Activated naive CD4-positive, alpha-beta T cell treated with anti-CD3 and anti-CD28 coated beads for 36 hours (primary cell): ENCODE measurements at regions not wholly inside any gene's neighbourhood (a gene's known extent, or its start where the extent isn't known, plus 50 kb on each side); places are given as distances from the start of the nearest gene placed in this dataset.
"Not testable (repeated sequence)": the region's sequence is repeated elsewhere in the genome, so short reads cannot be mapped to it uniquely, and the experiment has no call there.

ENCODE experiments used
- CTCF ChIA-PET: fragments of 350-600 bp; sonication (Branson Sonifier 250); formaldehyde crosslinking; loops from one replicate; lab custom pipeline; 2021; ENCODE audit warnings: antibody characterized with exemption; lab: Charles Lee
- DNase-seq: peaks from one replicate; pipeline ENCODE4 v3.0.0-alpha.2; 2020
- H3K27ac Mint-ChIP-seq: one replicate; pipeline ENCODE4 v1.8.0; 2021; ENCODE audit warnings: mild to moderate bottlenecking, mixed read lengths
- H3K27me3 Mint-ChIP-seq: one replicate; pipeline ENCODE4 v1.8.0; 2021; ENCODE audit warnings: low read depth, mixed read lengths
- H3K36me3 Mint-ChIP-seq: one replicate; pipeline ENCODE4 v1.8.0; 2021; ENCODE audit warnings: low read depth, mixed read lengths
- H3K4me1 Mint-ChIP-seq: one replicate; pipeline ENCODE4 v1.8.0; 2021; ENCODE audit warnings: low read depth, mixed read lengths
- H3K4me3 Mint-ChIP-seq: one replicate; pipeline ENCODE4 v1.8.0; 2021; ENCODE audit warnings: mild to moderate bottlenecking, moderate library complexity, mixed read lengths
- H3K9me3 Mint-ChIP-seq: one replicate; pipeline ENCODE4 v1.8.0; 2021; ENCODE audit warnings: mixed read lengths
- intact Hi-C: fragments of 100-400 bp; cut with micrococcal nuclease; formaldehyde crosslinking; loops from one replicate; pipeline ENCODE4 v1.15.1; 2023

DNA sequence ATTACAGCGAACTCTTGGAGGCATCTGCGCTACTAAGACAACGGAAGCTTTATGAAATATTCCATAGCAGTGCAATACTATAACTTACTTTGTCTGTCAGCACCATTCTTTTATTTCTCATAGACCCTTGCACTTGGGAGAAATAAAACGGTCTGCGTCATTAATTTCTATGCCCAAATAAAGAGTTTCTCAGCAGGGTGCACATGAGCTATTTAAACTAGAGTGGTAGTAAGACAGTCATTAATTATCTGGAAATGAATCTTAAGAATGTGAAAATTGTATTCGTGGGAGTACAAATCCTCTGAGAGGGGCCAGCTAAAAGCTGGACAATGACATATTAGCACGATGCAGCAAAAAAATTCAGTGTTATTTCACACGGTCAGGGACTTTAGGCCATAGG lies 903.4 kb upstream of the FOXG1 start:
- Mint-ChIP-seq H3K4me1 (no peaks in the 10 kb centered on the region), H3K36me3 (no peaks in the 10 kb centered on the region), H3K27ac (no peak overlapping the region), H3K4me3 (no peak overlapping the region), H3K9me3 (peaks cover 11% of the 10 kb centered on the region), H3K27me3 (no peaks in the 10 kb centered on the region)
- intact Hi-C loops, result no loop called here
- CTCF ChIA-PET, result interaction anchor here (0.6 kb wide), 1 partner anchor 663 kb away, joined by 3 read pairs; no protein-coding TSS in a partner anchor
- DNase-seq, result no peak

DNA sequence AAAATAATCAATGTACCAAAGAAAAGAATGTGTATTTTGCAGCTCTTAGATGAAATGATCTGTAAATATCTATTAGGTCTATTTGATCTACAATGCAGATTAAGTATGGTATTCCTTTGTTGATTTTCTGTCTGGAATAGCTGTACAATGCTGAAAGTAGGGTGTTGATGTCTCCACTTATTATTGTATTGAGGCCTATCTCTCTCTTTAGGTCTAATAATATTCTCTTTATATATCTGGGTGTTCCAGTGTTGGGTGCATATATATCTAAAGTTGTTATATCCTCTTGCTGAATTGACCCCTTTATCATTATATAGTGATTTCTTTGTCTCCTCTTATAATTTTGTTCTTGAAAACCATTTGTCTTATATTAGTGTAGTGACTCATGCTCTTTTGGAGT lies 885.5 kb upstream of the FOXG1 start:
- no peak overlapping the region for H3K4me3 Mint-ChIP-seq
- intact Hi-C loops, result no loop called here
- peaks cover 6% of the 10 kb centered on the region for H3K9me3 Mint-ChIP-seq
- no peaks in the 10 kb centered on the region for H3K4me1 Mint-ChIP-seq
- H3K27me3 Mint-ChIP-seq, result no peaks in the 10 kb centered on the region
- CTCF ChIA-PET, result no interaction called here
- H3K27ac Mint-ChIP-seq, result no peak overlapping the region
- no peaks in the 10 kb centered on the region for H3K36me3 Mint-ChIP-seq
- no peak for DNase-seq

DNA sequence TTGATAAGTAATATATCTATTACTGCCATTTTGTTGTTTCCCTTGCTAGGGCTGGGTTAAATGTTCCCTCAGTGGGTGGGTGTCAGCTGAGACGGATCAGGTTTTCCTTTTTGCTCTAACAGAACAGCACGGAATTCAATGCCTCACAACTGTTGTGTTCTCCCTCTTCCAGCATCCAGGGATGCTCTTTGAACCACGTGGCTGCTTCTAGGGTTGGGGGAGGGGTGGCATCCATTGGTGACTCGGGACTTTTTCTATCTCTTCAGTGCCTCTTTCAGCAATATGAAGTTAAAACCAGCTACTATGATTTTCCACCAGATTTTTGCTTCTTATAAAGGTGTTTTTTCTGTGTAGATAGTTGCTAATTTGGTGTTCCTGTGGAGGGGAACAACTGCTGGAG lies 884.9 kb upstream of the FOXG1 start:
- CTCF ChIA-PET, result no interaction called here
- Mint-ChIP-seq H3K36me3 (no peaks in the 10 kb centered on the region), H3K27ac (no peak overlapping the region), H3K9me3 (peaks cover 7% of the 10 kb centered on the region), H3K4me1 (no peaks in the 10 kb centered on the region), H3K27me3 (no peaks in the 10 kb centered on the region), H3K4me3 (no peak overlapping the region)
- no peak for DNase-seq
- intact Hi-C loops, result no loop called here

DNA sequence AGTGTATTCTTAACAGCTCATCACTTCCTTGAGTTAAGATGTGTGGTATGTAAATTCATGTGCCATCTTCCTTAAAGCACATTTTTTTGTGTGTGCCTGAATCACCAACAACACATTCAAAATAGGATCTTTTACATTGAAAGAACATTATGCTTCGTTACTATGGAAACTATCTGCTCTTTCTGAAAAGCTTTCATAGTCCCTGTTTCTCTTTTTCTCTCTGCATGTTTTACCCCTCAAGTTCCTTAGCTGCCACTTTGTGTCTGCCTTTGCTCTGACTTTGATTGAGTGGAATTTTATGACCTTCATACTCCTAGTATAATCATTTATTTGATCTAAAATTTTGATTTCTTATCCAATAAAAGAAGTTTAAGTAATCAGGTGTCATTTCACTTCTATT lies 880.3 kb upstream of the FOXG1 start:
- no peak for DNase-seq
- peaks cover 9% of the 10 kb centered on the region for H3K9me3 Mint-ChIP-seq
- CTCF ChIA-PET, result interaction anchor here (0.6 kb wide), 1 partner anchor 13 kb away, joined by 3 read pairs; no protein-coding TSS in a partner anchor
- intact Hi-C loops, result no loop called here
- no peaks in the 10 kb centered on the region for H3K27me3 Mint-ChIP-seq
- H3K4me1 Mint-ChIP-seq, result no peaks in the 10 kb centered on the region
- H3K4me3 Mint-ChIP-seq, result no peak overlapping the region
- H3K36me3 Mint-ChIP-seq, result no peaks in the 10 kb centered on the region
- no peak overlapping the region for H3K27ac Mint-ChIP-seq

DNA sequence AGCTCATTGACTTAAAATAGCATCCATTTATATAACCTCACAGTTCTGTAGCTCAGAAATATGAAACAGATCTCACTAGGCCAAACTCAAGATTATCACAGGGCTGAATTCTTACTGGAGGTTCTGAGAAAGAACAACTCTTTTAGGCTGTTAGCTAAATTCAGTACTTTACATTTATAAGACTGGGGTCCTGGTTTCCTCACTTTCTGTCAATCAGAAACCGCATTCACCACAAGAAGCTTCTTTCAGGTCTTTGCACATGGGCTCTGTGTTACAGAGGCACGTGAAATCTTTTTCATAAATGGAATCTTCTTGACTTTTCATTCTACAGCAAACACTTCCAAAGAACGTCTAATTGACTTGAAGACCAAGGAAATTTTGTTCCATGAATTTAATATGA lies 876.3 kb upstream of the FOXG1 start:
- no peak for DNase-seq
- H3K36me3 Mint-ChIP-seq, result no peaks in the 10 kb centered on the region
- no peaks in the 10 kb centered on the region for H3K27me3 Mint-ChIP-seq
- H3K4me1 Mint-ChIP-seq, result no peaks in the 10 kb centered on the region
- no peak overlapping the region for H3K4me3 Mint-ChIP-seq
- H3K27ac Mint-ChIP-seq, result no peak overlapping the region
- CTCF ChIA-PET, result no interaction called here
- peaks cover 12% of the 10 kb centered on the region for H3K9me3 Mint-ChIP-seq
- intact Hi-C loops, result no loop called here

DNA sequence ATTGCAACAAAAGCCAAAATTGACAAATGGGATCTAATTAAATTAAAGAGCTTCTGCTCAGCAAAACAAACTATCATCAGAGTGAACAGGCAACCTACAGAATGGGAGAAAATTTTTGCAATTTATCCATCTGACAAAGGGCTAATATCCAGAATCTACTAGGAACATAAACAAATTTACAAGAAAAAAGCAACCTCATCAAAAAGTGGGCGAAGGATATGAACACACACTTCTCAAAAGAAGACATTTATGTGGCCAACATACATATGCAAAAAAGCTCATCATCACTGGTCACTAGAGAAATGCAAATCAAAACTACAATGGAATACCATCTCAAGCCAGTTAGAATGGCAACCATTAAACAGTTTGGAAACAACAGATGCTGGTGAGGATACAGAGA lies 858.1 kb upstream of the FOXG1 start:
- CTCF ChIA-PET, result interaction anchor here (0.6 kb wide), 1 partner anchor 126 kb away, joined by 4 read pairs; no protein-coding TSS in a partner anchor
- H3K36me3 Mint-ChIP-seq, DNase-seq, H3K4me3 Mint-ChIP-seq, H3K27ac Mint-ChIP-seq, H3K27me3 Mint-ChIP-seq, H3K4me1 Mint-ChIP-seq, intact Hi-C loops: not testable (repeated sequence)
- H3K9me3 Mint-ChIP-seq, result peaks cover 16% of the 10 kb centered on the region

DNA sequence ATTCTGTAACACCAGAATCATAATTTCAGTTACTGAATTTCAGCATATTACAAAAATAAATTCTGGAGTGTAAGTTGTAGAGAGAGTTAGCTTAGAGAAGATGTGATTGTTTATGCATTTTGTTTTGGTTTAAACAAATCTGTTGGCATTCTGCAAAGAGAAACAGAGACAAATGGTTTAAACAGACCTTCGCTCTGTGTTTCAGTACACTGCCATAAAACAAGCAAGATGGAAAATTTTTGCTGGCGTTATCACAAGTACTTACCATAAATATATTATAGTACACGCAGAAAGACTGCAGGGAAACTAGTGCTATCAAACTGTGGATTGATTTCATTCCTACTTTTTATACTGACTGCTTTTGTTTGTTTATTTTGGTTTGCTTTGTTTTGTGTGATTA lies 850.3 kb upstream of the FOXG1 start:
- Mint-ChIP-seq H3K27me3 (no peaks in the 10 kb centered on the region), H3K27ac (no peak overlapping the region), H3K36me3 (no peaks in the 10 kb centered on the region), H3K9me3 (peaks cover 20% of the 10 kb centered on the region), H3K4me3 (no peak overlapping the region), H3K4me1 (no peaks in the 10 kb centered on the region)
- intact Hi-C loops, result no loop called here
- CTCF ChIA-PET, result no interaction called here
- DNase-seq, result no peak

DNA sequence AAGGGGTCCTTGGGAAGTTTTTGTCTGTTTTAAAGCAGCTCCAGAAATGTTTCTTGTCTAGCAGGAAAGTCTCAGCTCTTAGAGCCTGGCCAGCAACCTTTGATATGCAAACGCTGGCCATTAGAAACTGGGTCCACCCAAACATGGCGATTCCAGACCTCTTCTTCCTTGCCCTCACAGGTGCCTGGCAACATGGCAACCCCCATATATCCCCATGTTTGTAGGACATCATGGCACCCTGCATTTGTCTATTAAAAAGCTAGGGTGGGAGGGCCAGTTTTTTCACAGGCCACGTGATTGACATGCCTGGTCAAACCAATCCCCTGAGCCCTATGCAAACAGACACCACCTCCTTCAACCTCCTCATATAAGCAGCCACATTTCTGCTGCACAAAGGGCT lies 848.7 kb upstream of the FOXG1 start:
- Mint-ChIP-seq H3K27me3 (no peaks in the 10 kb centered on the region), H3K36me3 (no peaks in the 10 kb centered on the region), H3K27ac (no peak overlapping the region), H3K4me1 (no peaks in the 10 kb centered on the region), H3K9me3 (peaks cover 16% of the 10 kb centered on the region), H3K4me3 (no peak overlapping the region)
- CTCF ChIA-PET, result no interaction called here
- DNase-seq, result no peak
- intact Hi-C loops, result no loop called here

DNA sequence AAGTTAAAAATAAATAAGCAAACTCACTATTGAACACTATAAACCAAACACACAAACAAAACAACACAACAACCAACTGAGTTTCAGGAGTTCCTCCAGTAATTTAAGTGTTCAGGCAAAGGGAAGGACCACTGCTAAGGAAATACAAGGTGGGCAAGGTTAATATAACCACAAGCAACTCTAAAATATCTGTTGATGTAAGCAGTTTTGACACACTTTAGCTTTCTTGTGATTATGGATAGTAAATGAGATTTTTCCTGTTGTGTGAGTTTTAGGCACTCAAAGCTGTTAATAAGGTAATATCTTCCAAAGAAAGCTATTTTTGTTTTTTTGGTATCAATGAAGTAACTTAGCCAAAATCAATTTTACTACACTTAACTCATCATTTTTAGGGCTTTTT lies 839.1 kb upstream of the FOXG1 start:
- intact Hi-C loops, result no loop called here
- Mint-ChIP-seq H3K4me3 (no peak overlapping the region), H3K4me1 (no peaks in the 10 kb centered on the region), H3K9me3 (peaks cover 2% of the 10 kb centered on the region), H3K27ac (no peak overlapping the region), H3K27me3 (no peaks in the 10 kb centered on the region), H3K36me3 (no peaks in the 10 kb centered on the region)
- CTCF ChIA-PET, result no interaction called here
- DNase-seq, result no peak

DNA sequence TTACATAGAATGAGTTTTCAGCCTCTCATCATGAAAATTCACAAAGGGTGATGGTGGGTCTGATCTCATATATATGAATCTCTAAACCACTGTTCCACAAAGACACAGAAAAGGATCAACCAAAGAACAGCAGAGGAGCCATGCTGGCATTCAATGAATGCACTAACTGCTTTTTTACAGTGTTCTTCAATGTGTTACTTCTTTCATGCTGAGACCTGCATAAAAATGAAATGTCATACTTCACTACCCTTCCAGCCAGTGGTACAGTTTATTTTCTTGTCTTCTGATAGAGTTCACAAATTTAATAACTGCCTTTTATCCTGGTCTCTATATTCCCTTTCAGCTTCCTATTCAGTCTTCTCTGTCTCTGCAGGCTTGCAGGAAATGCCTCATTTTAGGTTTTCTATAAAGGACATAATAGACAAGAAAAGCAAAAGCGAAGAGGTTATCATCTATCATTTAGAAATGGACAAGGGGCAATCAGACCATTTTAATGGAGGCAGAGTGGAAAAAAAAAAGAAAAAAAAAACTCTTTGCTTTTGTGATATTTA lies 836.7 kb upstream of the FOXG1 start:
- intact Hi-C loops, result no loop called here
- H3K27ac Mint-ChIP-seq, result no peak overlapping the region
- H3K36me3 Mint-ChIP-seq, result no peaks in the 10 kb centered on the region
- no peak for DNase-seq
- no peak overlapping the region for H3K4me3 Mint-ChIP-seq
- peaks cover 3% of the 10 kb centered on the region for H3K9me3 Mint-ChIP-seq
- no peaks in the 10 kb centered on the region for H3K27me3 Mint-ChIP-seq
- CTCF ChIA-PET, result no interaction called here
- no peaks in the 10 kb centered on the region for H3K4me1 Mint-ChIP-seq

DNA sequence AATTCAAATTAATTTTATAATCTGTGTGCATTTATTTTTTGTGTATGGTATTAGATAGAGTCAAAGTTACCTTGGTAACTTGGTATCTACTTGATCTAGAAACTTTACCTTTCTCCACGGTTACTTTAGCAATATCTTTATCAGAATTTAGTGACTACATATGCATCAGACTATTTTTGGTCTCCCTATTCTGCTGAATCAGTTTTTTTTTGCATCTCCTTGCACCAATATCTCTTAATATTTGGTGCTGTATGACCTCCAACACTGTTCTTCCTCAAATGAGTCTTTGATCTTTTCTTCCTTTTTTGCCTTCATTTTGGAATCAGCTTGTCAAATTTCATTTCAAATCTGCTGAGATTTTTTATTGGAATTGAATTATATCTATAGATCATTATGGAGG lies 828.2 kb upstream of the FOXG1 start:
- H3K27me3 Mint-ChIP-seq, result no peaks in the 10 kb centered on the region
- no peaks in the 10 kb centered on the region for H3K4me1 Mint-ChIP-seq
- no peak for DNase-seq
- H3K36me3 Mint-ChIP-seq, result no peaks in the 10 kb centered on the region
- CTCF ChIA-PET, result no interaction called here
- intact Hi-C loops, result no loop called here
- H3K9me3 Mint-ChIP-seq, result peaks cover 24% of the 10 kb centered on the region
- no peak overlapping the region for H3K27ac Mint-ChIP-seq
- no peak overlapping the region for H3K4me3 Mint-ChIP-seq

DNA sequence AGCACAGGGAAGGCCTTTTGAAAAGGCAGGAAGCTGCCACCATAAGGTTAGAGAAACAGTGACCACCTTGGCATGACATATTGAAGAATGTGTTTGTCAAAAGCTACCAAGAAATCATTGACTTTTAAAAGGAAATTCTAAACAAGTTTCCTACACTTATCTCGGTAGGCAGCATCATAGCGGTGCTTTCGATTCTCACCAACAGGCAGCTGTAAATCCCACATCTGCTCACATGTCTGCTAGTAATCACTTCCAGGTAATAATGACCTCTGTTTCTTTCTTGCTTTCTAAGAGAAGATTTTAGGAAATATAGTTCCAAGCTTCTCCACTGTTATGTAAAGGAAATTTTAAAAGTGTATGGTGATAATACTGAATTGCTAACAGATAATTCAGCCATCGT lies 821.1 kb upstream of the FOXG1 start:
- no peak for DNase-seq
- intact Hi-C loops, result no loop called here
- H3K4me3 Mint-ChIP-seq, result no peak overlapping the region
- H3K4me1 Mint-ChIP-seq, result no peaks in the 10 kb centered on the region
- CTCF ChIA-PET, result no interaction called here
- no peaks in the 10 kb centered on the region for H3K36me3 Mint-ChIP-seq
- H3K27ac Mint-ChIP-seq, result no peak overlapping the region
- H3K27me3 Mint-ChIP-seq, result no peaks in the 10 kb centered on the region
- H3K9me3 Mint-ChIP-seq, result peaks cover 26% of the 10 kb centered on the region

DNA sequence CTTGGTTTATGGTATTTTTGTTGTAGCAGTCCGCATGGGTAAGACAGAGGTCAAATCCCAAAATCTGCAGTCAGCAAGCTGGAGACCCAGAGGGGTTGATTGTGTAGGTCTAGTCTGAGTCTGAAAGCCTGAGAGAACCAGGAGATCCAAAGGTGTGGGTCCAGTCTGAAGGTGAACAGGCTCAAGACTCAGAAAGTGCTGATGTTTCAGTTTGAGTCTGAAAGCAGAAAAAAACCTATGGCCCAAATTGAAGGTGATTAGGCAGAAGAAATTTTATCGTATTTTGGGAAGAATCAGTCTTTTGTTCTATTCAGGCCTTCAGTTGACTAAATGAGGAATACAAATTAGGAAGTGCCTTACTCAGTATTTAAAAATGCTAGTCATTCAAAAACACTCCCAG lies 807.8 kb upstream of the FOXG1 start:
- H3K9me3 Mint-ChIP-seq, result peaks cover 15% of the 10 kb centered on the region
- no peaks in the 10 kb centered on the region for H3K27me3 Mint-ChIP-seq
- CTCF ChIA-PET, result no interaction called here
- no peak overlapping the region for H3K4me3 Mint-ChIP-seq
- H3K36me3 Mint-ChIP-seq, result no peaks in the 10 kb centered on the region
- intact Hi-C loops, result no loop called here
- no peaks in the 10 kb centered on the region for H3K4me1 Mint-ChIP-seq
- no peak for DNase-seq
- H3K27ac Mint-ChIP-seq, result no peak overlapping the region

DNA sequence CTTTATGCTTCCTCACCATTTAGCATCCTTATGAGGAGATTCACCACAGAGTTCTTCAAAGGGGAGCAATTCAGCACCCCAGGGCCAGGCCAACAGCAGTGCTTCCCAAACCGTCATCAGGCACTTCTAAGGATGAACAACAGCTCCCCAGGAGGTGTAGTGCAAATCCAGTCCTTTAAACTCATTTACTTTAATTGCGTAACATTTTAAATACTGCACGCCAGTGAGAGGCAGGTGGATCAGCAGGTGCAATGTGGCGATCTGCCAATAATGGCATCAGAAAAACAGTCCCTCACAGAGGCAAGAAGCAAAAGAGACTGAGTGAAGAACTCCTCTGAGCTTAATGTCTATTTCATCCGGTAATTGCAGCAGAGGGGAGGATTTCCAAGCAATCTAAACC lies 770.9 kb upstream of the FOXG1 start:
- intact Hi-C loops, result no loop called here
- H3K4me1 Mint-ChIP-seq, result no peaks in the 10 kb centered on the region
- H3K9me3 Mint-ChIP-seq, result peaks cover 7% of the 10 kb centered on the region
- no peaks in the 10 kb centered on the region for H3K27me3 Mint-ChIP-seq
- no peak for DNase-seq
- H3K4me3 Mint-ChIP-seq, result no peak overlapping the region
- CTCF ChIA-PET, result no interaction called here
- H3K36me3 Mint-ChIP-seq, result no peaks in the 10 kb centered on the region
- H3K27ac Mint-ChIP-seq, result no peak overlapping the region
